ENCODE measurements at regions not wholly inside any gene's neighbourhood (a gene's known extent, or its start where the extent isn't known, plus 50 kb on each side); places are given as distances from the start of the nearest gene placed in this dataset.

GRCh38 chr10:113491967-113492565 is 60.8 kb upstream of the HABP2 start:
- Histone ChIP-seq H3K36me3 (no peaks in the 10 kb centered on the region), H3K4me1 (peaks cover 0 to 57% (median 7%) of the 10 kb centered on the region in 4 donors), H3K4me3 (peak overlapping the region in 1 of 4 donors; percentile 9), H3K27ac (peak overlapping the region in 3 of 4 donors; percentile 49 to 79 (median 54)), H3K27me3 (no peaks in the 10 kb centered on the region), H3K9me3 (no peaks in the 10 kb centered on the region)
- WGBS, 2 donors: 11 to 16% methylated on average over 3 of the region's 3 CpGs
- TF ChIP-seq EP300 (IDR thresholded peaks at IDR 0.05) (peak in 1 of 2 donors; percentile 79), POLR2A (IDR thresholded peaks at IDR 0.05) (no peak), CTCF (IDR thresholded peaks at IDR 0.05) (no peak)
- DNase-seq (ENCODE audit: low spot score in 2 of 2): no peak

GRCh38 chr10:113493195-113493594 is 59.7 kb upstream of the HABP2 start:
- no peak overlapping the region for H3K4me3 ChIP-seq
- DNase-seq (ENCODE audit: low spot score in 2 of 2): no peak
- H3K9me3 ChIP-seq: no peaks in the 10 kb centered on the region
- H3K36me3 ChIP-seq: no peaks in the 10 kb centered on the region
- 92 to 96% methylated on average over 4 of the region's 4 CpGs for WGBS, 2 donors
- H3K27me3 ChIP-seq: no peaks in the 10 kb centered on the region
- TF ChIP-seq EP300 (IDR thresholded peaks at IDR 0.05): no peak
- TF ChIP-seq POLR2A (IDR thresholded peaks at IDR 0.05): no peak
- H3K27ac ChIP-seq: peak overlapping the region in 2 of 4 donors; percentile 49 to 79
- H3K4me1 ChIP-seq: peaks cover 0 to 61% (median 7%) of the 10 kb centered on the region in 4 donors

- H3K36me3 ChIP-seq: no peaks in the 10 kb centered on the region
- peaks cover 0 to 67% (median 7%) of the 10 kb centered on the region in 4 donors for H3K4me1 ChIP-seq
- TF ChIP-seq POLR2A (IDR thresholded peaks at IDR 0.05) (no peak), EP300 (IDR thresholded peaks at IDR 0.05) (peak in 1 of 2 donors; percentile 9)
- no peak for DNase-seq (ENCODE audit: low spot score in 2 of 2)
- H3K27me3 ChIP-seq: no peaks in the 10 kb centered on the region
- H3K4me3 ChIP-seq: no peak overlapping the region
- H3K27ac ChIP-seq: peak overlapping the region in 3 of 4 donors; percentile 49 to 80 (median 50)
- H3K9me3 ChIP-seq: no peaks in the 10 kb centered on the region
- WGBS, 2 donors: 58% methylated on average over 5 of the region's 5 CpGs
These were observed 59.0 kb upstream of the HABP2 start for GRCh38 chr10:113493882-113494301.

DNA sequence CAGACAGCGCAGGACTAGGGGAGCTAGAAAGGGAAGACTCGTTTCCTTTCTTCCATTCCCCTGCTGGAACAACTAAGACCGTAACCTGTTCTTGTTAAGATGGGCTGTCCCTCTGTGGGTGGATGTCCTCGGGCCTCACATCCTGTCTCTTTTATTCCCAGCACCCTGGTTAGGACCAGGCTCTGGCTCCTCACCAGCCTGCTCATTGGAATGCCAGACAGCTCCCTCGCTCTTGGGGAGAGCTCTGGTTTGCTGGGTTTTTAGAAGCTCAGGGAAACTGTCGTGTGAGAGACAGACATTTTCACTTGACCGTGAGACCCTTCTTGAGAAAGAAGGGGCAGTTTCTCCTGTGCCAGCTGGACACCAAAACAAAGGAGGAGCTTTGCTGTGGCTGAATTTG is 58.1 kb upstream of the HABP2 start:
- Histone ChIP-seq H3K4me1 (peaks cover 0 to 76% (median 7%) of the 10 kb centered on the region in 4 donors), H3K36me3 (no peaks in the 10 kb centered on the region), H3K9me3 (no peaks in the 10 kb centered on the region), H3K27ac (peak overlapping the region in 3 of 4 donors; percentile 49 to 80 (median 50)), H3K27me3 (no peaks in the 10 kb centered on the region), H3K4me3 (no peak overlapping the region)
- 57 to 63% methylated on average over 7 of the region's 7 CpGs for WGBS, 2 donors
- DNase-seq (ENCODE audit: low spot score in 2 of 2): no peak
- no peak for TF ChIP-seq CTCF (IDR thresholded peaks at IDR 0.05)
- no peak for TF ChIP-seq EP300 (IDR thresholded peaks at IDR 0.05)
- TF ChIP-seq POLR2A (IDR thresholded peaks at IDR 0.05): no peak

DNA sequence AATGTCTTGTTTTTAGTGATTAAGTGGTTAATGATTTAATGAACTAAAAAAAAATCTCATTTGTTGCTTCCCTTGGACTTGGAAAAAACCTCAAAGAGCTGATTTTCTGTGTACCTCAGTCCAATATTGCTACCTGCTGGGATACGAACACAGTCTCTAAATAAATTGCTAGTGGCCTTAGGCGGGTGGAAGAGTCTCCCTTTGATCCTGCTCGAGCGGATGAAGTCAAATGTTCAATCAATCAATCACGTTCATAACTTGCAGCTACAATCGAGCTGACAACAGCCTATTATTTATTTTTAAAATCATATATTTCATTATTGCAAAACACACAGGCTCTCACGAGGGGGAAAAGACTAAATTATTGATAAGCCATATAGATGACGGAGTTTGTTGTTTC is 57.3 kb upstream of the HABP2 start:
- no peak for DNase-seq (ENCODE audit: low spot score in 2 of 2)
- H3K36me3 ChIP-seq: no peaks in the 10 kb centered on the region
- TF ChIP-seq POLR2A (IDR thresholded peaks at IDR 0.05) (no peak), EP300 (IDR thresholded peaks at IDR 0.05) (no peak), CTCF (IDR thresholded peaks at IDR 0.05) (no peak)
- H3K4me1 ChIP-seq: peaks cover 0 to 78% (median 7%) of the 10 kb centered on the region in 4 donors
- no peaks in the 10 kb centered on the region for H3K27me3 ChIP-seq
- H3K4me3 ChIP-seq: no peak overlapping the region
- H3K9me3 ChIP-seq: no peaks in the 10 kb centered on the region
- 77 to 82% methylated on average over 8 of the region's 8 CpGs for WGBS, 2 donors
- no peak overlapping the region for H3K27ac ChIP-seq

All from tibial nerve (tissue), 4 donors.